GM18909 (cell line): ENCODE measurements at regions not wholly inside any gene's neighbourhood (a gene's known extent, or its start where the extent isn't known, plus 50 kb on each side); places are given as distances from the start of the nearest gene placed in this dataset.
"Not testable (repeated sequence)": the region's sequence is repeated elsewhere in the genome, so short reads cannot be mapped to it uniquely, and the experiment has no call there.

Experiments
- ATAC-seq: cut with Tn5 transposase; IDR thresholded peaks from one replicate; pipeline ENCODE4 v1.9.1; 2021; ENCODE audit warnings: mild to moderate bottlenecking; ENCODE audit not compliant: unreplicated experiment, poor library complexity

- ATAC-seq: no peak
Observed at GRCh38 chr3:22617372-22617771, 585.8 kb upstream of the UBE2E2 start.

- no peak for ATAC-seq
Observed at GRCh38 chr3:22620498-22620897, 582.6 kb upstream of the UBE2E2 start.

- ATAC-seq: no peak
Observed at GRCh38 chr3:22621205-22621809, 581.8 kb upstream of the UBE2E2 start.

- no peak for ATAC-seq
Observed at GRCh38 chr3:22627993-22628499, 575.1 kb upstream of the UBE2E2 start.

GRCh38 chr3:22632536-22632935 is 570.6 kb upstream of the UBE2E2 start:
- no peak for ATAC-seq

GRCh38 chr3:22634433-22634832 is 568.7 kb upstream of the UBE2E2 start:
- no peak for ATAC-seq

- no peak for ATAC-seq
Observed at GRCh38 chr3:22659651-22660475, 543.3 kb upstream of the UBE2E2 start.

- no peak for ATAC-seq
Observed at GRCh38 chr3:22660606-22661005, 542.5 kb upstream of the UBE2E2 start.

GRCh38 chr3:22661121-22661700 is 541.9 kb upstream of the UBE2E2 start:
- ATAC-seq: no peak

GRCh38 chr3:22665528-22665927 is 537.6 kb upstream of the UBE2E2 start:
- ATAC-seq: no peak

GRCh38 chr3:22666736-22667135 is 536.4 kb upstream of the UBE2E2 start:
- no peak for ATAC-seq

GRCh38 chr3:22671848-22672247 is 531.3 kb upstream of the UBE2E2 start:
- ATAC-seq: no peak

- ATAC-seq: no peak
Observed at GRCh38 chr3:22684739-22685138, 518.4 kb upstream of the UBE2E2 start.

GRCh38 chr3:22685597-22685996 is 517.5 kb upstream of the UBE2E2 start:
- ATAC-seq: no peak

GRCh38 chr3:22691407-22691806 is 511.7 kb upstream of the UBE2E2 start:
- ATAC-seq: no peak

GRCh38 chr3:22691856-22692628 is 511.1 kb upstream of the UBE2E2 start:
- no peak for ATAC-seq

GRCh38 chr3:22700876-22701275 is 502.3 kb upstream of the UBE2E2 start:
- ATAC-seq: no peak

- no peak for ATAC-seq
Observed at GRCh38 chr3:22704166-22704565, 499.0 kb upstream of the UBE2E2 start.

- ATAC-seq: no peak
Observed at GRCh38 chr3:22704571-22705354, 498.4 kb upstream of the UBE2E2 start.

GRCh38 chr3:22706922-22707321 is 496.2 kb upstream of the UBE2E2 start:
- not testable (repeated sequence) for ATAC-seq
